MM.1S (cell line): ENCODE measurements at regions not wholly inside any gene's neighbourhood (a gene's known extent, or its start where the extent isn't known, plus 50 kb on each side); places are given as distances from the start of the nearest gene placed in this dataset.

Experiments
- DNase-seq: peaks from one replicate; pipeline ENCODE4 v3.0.0-alpha.2; 2015
- H2AFZ ChIP-seq: fragments of 300-600 bp; sonication (generic); 2 replicates; pipeline ENCODE4 v1.6.0; 2016; ENCODE audit warnings: antibody characterized with exemption, low read length
- H3F3A ChIP-seq: fragments of 300-600 bp; sonication (generic); 2 replicates; pipeline ENCODE4 v1.6.1; 2016; ENCODE audit warnings: mild to moderate bottlenecking, antibody characterized with exemption, low read length, moderate library complexity, mixed read lengths; ENCODE audit not compliant: insufficient read depth
- H3K27ac ChIP-seq: fragments of 300-600 bp; sonication (generic); 2 replicates; pipeline ENCODE4 v1.5.1; 2016; ENCODE audit warnings: mild to moderate bottlenecking, low read length
- H3K27me3 ChIP-seq: fragments of 300-600 bp; sonication (generic); replicated peaks from 2 replicates; pipeline ENCODE4 v1.6.0; 2016; ENCODE audit warnings: low read length; ENCODE audit not compliant: insufficient read depth
- H3K36me3 ChIP-seq: fragments of 300-600 bp; sonication (generic); replicated peaks from 2 replicates; pipeline ENCODE4 v1.6.1; 2016; ENCODE audit warnings: mild to moderate bottlenecking, low read length, mixed read lengths; ENCODE audit not compliant: insufficient read depth
- H3K4me1 ChIP-seq: fragments of 300-600 bp; sonication (generic); 2 replicates; pipeline ENCODE4 v1.6.1; 2016; ENCODE audit warnings: low read length, mixed read lengths
- H3K4me2 ChIP-seq: fragments of 300-600 bp; sonication (generic); 2 replicates; pipeline ENCODE4 v1.6.0; 2016; ENCODE audit warnings: low read depth, low read length
- H3K4me3 ChIP-seq: fragments of 300-600 bp; sonication (generic); 2 replicates; pipeline ENCODE4 v1.5.1; 2016; ENCODE audit warnings: low read length, mixed read lengths
- H3K79me2 ChIP-seq: fragments of 300-600 bp; sonication (generic); 2 replicates; pipeline ENCODE4 v1.6.1; 2016; ENCODE audit warnings: mixed run types, low read length, mixed read lengths
- H3K9ac ChIP-seq: fragments of 300-600 bp; sonication (generic); 2 replicates; pipeline ENCODE4 v1.6.1; 2016; ENCODE audit warnings: low read length, mixed read lengths
- H3K9me2 ChIP-seq: fragments of 300-600 bp; sonication (generic); replicated peaks from 2 replicates; pipeline ENCODE4 v1.6.1; 2016; ENCODE audit warnings: mild to moderate bottlenecking, low read length, mixed read lengths; ENCODE audit not compliant: insufficient read depth
- H3K9me3 ChIP-seq: fragments of 300-600 bp; sonication (generic); replicated peaks from 2 replicates; pipeline ENCODE4 v1.6.1; 2016; ENCODE audit warnings: mild to moderate bottlenecking, low read length, mixed read lengths; ENCODE audit not compliant: insufficient read depth
- H4K20me1 ChIP-seq: fragments of 300-600 bp; sonication (generic); 2 replicates; pipeline ENCODE4 v1.6.1; 2016; ENCODE audit warnings: mild to moderate bottlenecking, low read length, moderate library complexity, mixed read lengths; ENCODE audit not compliant: insufficient read depth
- CTCF ChIP-seq: fragments of 300-600 bp; sonication (generic); IDR thresholded peaks from 2 replicates; pipeline ENCODE4 v1.5.1; 2016; ENCODE audit warnings: antibody characterized with exemption, low read length, mixed read lengths
- EZH2 ChIP-seq: fragments of 300-600 bp; sonication (generic); optimal IDR thresholded peaks from 2 replicates; pipeline ENCODE3; 2017; ENCODE audit warnings: low read depth, mild to moderate bottlenecking, antibody characterized with exemption, low read length, mixed read lengths
- EZH2phosphoT487 ChIP-seq: fragments of 300-600 bp; sonication (generic); IDR thresholded peaks from 2 replicates; pipeline ENCODE4 v1.6.1; 2018; ENCODE audit warnings: antibody characterized with exemption, low read length

GRCh38 chr18:53946594-53946993 is 277.9 kb downstream of the MBD2 start:
- H3K4me1 ChIP-seq: no peaks in the 10 kb centered on the region
- no peak overlapping the region for H2AFZ ChIP-seq
- no peaks in the 10 kb centered on the region for H4K20me1 ChIP-seq
- TF ChIP-seq CTCF: no peak
- TF ChIP-seq EZH2: no peak
- no peak for TF ChIP-seq EZH2phosphoT487
- H3K79me2 ChIP-seq: no peaks in the 10 kb centered on the region
- H3F3A ChIP-seq: no peaks in the 10 kb centered on the region
- no peak overlapping the region for H3K4me2 ChIP-seq
- no peak overlapping the region for H3K9ac ChIP-seq
- H3K36me3 ChIP-seq: no peaks in the 10 kb centered on the region
- no peak for DNase-seq
- H3K4me3 ChIP-seq: no peak overlapping the region
- H3K27me3 ChIP-seq: no peaks in the 10 kb centered on the region
- no peak overlapping the region for H3K27ac ChIP-seq
- no peaks in the 10 kb centered on the region for H3K9me2 ChIP-seq
- no peaks in the 10 kb centered on the region for H3K9me3 ChIP-seq

DNA sequence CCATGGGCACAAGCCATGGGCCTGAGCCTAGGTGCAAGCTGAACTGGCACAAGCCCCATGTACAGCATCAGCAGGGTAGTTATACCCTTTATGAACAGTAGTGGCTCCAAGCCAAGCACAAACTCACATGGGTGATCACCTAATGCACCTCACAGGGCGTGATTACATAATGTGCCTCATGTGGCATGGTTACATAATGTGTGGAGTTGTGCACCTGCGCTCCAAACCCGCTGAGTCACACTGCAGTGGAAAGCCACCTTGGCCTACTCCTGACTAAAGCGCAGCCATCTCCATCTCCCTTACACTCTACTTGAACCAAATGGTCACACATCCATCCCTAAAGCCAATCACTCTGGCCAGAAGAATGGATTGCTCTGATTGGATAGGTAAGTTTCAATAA is 279.7 kb downstream of the MBD2 start:
- no peak overlapping the region for H2AFZ ChIP-seq
- no peaks in the 10 kb centered on the region for H3K27me3 ChIP-seq
- H3K4me1 ChIP-seq: no peaks in the 10 kb centered on the region
- no peak overlapping the region for H3K9ac ChIP-seq
- no peaks in the 10 kb centered on the region for H3K9me2 ChIP-seq
- no peaks in the 10 kb centered on the region for H3K36me3 ChIP-seq
- no peak for DNase-seq
- no peak overlapping the region for H3K27ac ChIP-seq
- H4K20me1 ChIP-seq: no peaks in the 10 kb centered on the region
- H3K4me2 ChIP-seq: no peak overlapping the region
- TF ChIP-seq EZH2 (no peak), CTCF (no peak), EZH2phosphoT487 (no peak)
- no peak overlapping the region for H3K4me3 ChIP-seq
- no peaks in the 10 kb centered on the region for H3K9me3 ChIP-seq
- no peaks in the 10 kb centered on the region for H3F3A ChIP-seq
- no peaks in the 10 kb centered on the region for H3K79me2 ChIP-seq

DNA sequence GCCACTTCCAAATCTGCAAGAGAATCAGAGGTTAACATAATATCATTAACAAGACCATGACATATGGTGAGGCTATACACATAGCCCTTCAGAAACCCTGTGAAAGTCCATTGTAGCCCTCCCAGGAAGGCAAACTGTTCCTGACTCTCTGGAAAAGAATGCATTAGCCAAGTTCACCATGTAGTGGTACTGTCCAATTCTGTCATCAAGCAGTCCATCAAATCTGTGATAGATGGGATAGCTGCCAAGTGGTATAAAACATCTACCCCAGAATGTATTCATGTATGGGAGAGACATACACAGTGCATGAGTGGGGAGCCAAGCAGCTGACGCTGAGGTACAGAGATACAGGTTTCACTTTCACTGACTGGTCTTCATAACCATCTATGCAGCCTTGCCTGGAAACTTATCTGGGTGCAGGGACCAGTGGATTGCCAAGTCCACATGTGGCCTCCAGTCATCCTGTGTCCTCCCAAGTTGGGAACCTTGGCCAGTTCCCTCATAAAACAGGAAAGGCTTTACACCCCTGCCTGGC is 281.1 kb downstream of the MBD2 start:
- H3K4me2 ChIP-seq: no peak overlapping the region
- H3K27me3 ChIP-seq: no peaks in the 10 kb centered on the region
- H3K36me3 ChIP-seq: no peaks in the 10 kb centered on the region
- no peaks in the 10 kb centered on the region for H4K20me1 ChIP-seq
- no peak overlapping the region for H3K27ac ChIP-seq
- DNase-seq: peak; percentile 20
- H3K9me3 ChIP-seq: no peaks in the 10 kb centered on the region
- no peak overlapping the region for H3K9ac ChIP-seq
- H3K4me3 ChIP-seq: no peak overlapping the region
- no peaks in the 10 kb centered on the region for H3K4me1 ChIP-seq
- H3K79me2 ChIP-seq: no peaks in the 10 kb centered on the region
- no peaks in the 10 kb centered on the region for H3F3A ChIP-seq
- no peak for TF ChIP-seq EZH2phosphoT487
- TF ChIP-seq CTCF: no peak
- no peak for TF ChIP-seq EZH2
- H3K9me2 ChIP-seq: no peaks in the 10 kb centered on the region
- H2AFZ ChIP-seq: no peak overlapping the region
